ENCODE measurements at regions not wholly inside any gene's neighbourhood (a gene's known extent, or its start where the extent isn't known, plus 50 kb on each side); places are given as distances from the start of the nearest gene placed in this dataset.
"Not testable (repeated sequence)": the region's sequence is repeated elsewhere in the genome, so short reads cannot be mapped to it uniquely, and the experiment has no call there.

DNA sequence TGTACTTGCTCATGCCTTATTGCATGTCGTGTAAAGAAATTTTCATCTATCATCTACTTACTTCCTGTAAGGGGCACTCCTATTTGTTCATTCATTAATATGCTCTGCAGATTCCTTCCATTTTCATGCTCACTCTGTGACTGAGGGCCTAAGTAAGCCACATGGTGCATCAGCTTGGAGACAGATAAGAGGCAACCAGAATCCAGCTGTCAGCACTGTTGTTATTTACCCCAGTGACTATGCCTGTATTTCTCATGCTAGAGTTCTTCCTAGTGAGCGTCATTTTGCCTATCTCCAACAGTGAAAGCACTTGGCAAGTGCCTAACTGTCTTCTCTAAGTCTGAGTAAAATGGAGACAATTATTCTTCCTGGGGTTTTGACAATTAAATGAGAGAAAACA is 124.8 kb upstream of the ABI3BP start:
- Histone ChIP-seq H3K4me3 (no peak overlapping the region), H3K27ac (no peak overlapping the region), H3K4me1 (peaks cover 0 to 10% of the 10 kb centered on the region in 2 donors), H3K27me3 (no peaks in the 10 kb centered on the region), H3K9me3 (no peaks in the 10 kb centered on the region), H3K36me3 (no peaks in the 10 kb centered on the region)
- no peak for DNase-seq (ENCODE audit: low spot score)
- TF ChIP-seq, protein P1, sequence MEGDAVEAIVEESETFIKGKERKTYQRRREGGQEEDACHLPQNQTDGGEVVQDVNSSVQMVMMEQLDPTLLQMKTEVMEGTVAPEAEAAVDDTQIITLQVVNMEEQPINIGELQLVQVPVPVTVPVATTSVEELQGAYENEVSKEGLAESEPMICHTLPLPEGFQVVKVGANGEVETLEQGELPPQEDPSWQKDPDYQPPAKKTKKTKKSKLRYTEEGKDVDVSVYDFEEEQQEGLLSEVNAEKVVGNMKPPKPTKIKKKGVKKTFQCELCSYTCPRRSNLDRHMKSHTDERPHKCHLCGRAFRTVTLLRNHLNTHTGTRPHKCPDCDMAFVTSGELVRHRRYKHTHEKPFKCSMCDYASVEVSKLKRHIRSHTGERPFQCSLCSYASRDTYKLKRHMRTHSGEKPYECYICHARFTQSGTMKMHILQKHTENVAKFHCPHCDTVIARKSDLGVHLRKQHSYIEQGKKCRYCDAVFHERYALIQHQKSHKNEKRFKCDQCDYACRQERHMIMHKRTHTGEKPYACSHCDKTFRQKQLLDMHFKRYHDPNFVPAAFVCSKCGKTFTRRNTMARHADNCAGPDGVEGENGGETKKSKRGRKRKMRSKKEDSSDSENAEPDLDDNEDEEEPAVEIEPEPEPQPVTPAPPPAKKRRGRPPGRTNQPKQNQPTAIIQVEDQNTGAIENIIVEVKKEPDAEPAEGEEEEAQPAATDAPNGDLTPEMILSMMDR (IDR thresholded peaks at IDR 0.05) = no peak

DNA sequence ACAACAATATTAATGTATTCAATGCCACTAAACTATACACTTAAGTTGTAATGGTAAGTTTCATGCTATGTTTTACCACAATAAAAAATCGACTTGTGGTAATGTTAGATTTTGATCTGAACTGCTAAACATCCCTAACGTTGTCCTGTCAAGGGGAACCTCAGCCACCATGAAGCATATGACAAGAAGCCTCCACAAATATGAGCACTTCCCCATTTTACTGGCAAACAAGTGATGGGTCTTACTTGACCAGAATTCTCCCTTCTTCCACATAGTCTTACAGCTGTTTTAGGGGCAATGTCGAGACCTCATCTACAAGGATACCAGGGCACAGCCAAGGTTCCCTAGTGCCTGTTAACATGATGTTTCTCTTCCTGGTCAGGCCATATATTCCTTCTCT is 124.2 kb upstream of the ABI3BP start:
- Histone ChIP-seq H3K27me3 (no peaks in the 10 kb centered on the region), H3K4me3 (no peak overlapping the region), H3K4me1 (peaks cover 0 to 10% of the 10 kb centered on the region in 2 donors), H3K27ac (no peak overlapping the region), H3K9me3 (no peaks in the 10 kb centered on the region), H3K36me3 (no peaks in the 10 kb centered on the region)
- TF ChIP-seq, protein P1 (IDR thresholded peaks at IDR 0.05) = no peak
- no peak for DNase-seq (ENCODE audit: low spot score)

DNA sequence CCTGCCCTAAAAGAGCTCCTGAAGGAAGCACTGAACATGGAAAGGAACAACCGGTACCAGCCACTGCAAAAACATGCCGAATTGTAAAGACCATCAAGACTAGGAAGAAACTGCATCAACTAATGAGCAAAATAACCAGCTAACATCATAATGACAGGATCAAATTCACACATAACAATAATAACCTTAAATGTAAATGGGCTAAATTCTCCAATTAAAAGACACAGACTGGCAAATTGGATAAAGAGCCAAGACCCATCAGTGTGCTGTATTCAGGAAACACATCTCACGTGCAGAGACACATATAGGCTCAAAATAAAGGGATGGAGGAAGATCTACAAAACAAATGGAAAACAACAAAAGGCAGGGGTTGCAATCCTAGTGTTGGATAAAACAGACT is 117.1 kb upstream of the ABI3BP start:
- H3K4me1 ChIP-seq; DNase-seq (ENCODE audit: low spot score); H3K9me3 ChIP-seq: not testable (repeated sequence)

DNA sequence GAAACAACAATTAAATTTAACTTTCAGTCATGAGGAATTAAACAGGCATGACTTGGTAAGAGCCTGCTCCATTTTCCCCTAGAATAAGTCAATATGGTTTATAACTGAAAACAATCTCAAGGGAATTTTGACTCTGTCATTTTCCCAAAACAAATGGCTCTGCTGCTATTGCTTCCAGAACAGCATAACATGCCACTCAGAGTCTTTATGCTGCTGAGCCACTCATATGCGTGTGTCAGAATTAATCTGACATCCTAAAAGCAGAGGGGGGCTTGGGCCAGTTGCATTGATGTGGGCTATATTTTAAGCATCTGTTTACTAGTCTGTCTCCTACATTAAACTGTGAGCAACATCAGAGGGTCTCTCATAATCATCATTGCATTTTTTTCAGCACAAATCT is 111.1 kb upstream of the ABI3BP start:
- TF ChIP-seq, protein P1 (IDR thresholded peaks at IDR 0.05) = no peak
- DNase-seq (ENCODE audit: low spot score) = no peak

More for the DNA sequence above, 117.1 kb upstream of the ABI3BP start:
- H3K27me3 ChIP-seq, H3K27ac ChIP-seq, H3K36me3 ChIP-seq, H3K4me3 ChIP-seq: not testable (repeated sequence)

DNA sequence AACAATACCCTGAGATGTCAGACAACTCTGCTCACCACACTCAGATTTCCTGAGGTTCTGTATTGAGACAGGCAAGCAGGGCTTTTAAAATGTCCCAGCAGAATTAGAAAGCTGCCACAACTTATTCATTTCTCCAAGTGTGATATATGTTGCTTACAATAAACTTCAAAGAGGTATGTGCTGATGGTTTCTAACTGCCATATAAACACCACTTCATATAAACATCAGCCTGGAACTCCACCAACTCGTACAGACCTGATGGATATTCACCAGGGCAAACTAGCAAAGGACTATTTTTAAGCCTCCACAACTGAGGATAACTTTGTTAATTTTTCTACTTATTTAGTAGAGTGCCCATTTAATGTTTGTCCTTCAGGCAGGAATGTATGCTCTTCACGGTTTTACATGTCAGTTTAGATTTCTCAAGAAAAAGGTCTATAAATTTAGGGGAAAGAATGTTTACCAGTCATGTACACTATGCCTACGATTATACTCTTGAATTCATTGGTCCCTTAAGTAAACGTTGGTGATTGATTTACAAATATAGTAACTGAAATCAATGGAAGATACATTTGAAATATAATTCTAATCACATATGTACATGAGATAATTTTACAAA is 109.6 kb upstream of the ABI3BP start:
- Histone ChIP-seq H3K27me3 (no peaks in the 10 kb centered on the region), H3K4me3 (no peak overlapping the region), H3K9me3 (no peaks in the 10 kb centered on the region), H3K27ac (no peak overlapping the region), H3K36me3 (no peaks in the 10 kb centered on the region), H3K4me1 (no peaks in the 10 kb centered on the region)
- no peak for DNase-seq (ENCODE audit: low spot score)
- TF ChIP-seq, protein P1 (IDR thresholded peaks at IDR 0.05) = no peak

More for the DNA sequence above, 111.1 kb upstream of the ABI3BP start:
- H3K4me3 ChIP-seq = no peak overlapping the region
- H3K27ac ChIP-seq = no peak overlapping the region
- H3K4me1 ChIP-seq = no peaks in the 10 kb centered on the region
- no peaks in the 10 kb centered on the region for H3K9me3 ChIP-seq
- H3K27me3 ChIP-seq = no peaks in the 10 kb centered on the region
- H3K36me3 ChIP-seq = no peaks in the 10 kb centered on the region

DNA sequence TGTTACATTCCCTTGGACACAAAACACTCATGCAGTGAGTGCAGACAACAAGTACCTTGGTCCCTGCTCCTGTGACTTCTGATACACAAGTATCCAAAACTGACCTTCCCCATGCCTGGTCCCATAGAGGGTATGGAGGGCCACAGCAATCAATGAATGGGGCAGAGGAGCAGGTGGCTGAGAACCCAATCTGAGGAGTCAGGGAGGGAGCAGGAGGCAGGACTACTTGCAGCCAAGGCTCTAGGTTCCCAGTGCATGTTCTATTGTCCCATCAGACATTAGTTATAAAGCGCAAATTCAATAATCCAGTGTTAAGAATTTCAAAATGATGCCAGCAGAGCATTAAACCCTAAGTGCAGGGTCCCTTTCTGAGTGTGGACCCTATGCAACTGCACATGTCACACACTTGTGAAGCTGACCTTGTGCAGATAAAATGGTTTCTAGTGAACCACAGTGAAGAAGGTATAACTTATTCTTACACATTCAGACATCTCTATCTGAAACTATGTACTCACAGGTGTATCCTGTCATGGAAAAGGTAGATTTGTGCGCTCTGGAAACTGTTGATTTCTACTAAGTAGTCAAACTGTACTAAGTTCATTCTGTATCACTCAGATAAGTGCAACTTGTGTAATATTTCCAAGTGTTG is 107.3 kb upstream of the ABI3BP start:
- no peak overlapping the region for H3K4me3 ChIP-seq
- H3K27me3 ChIP-seq = no peaks in the 10 kb centered on the region
- no peak for DNase-seq (ENCODE audit: low spot score)
- H3K27ac ChIP-seq = no peak overlapping the region
- TF ChIP-seq, protein P1 (IDR thresholded peaks at IDR 0.05) = no peak
- H3K9me3 ChIP-seq = no peaks in the 10 kb centered on the region
- no peaks in the 10 kb centered on the region for H3K4me1 ChIP-seq
- H3K36me3 ChIP-seq = no peaks in the 10 kb centered on the region

Measured in right atrium auricular region (tissue), 2 donors.